GM12878 (cell line): ENCODE measurements at regions not wholly inside any gene's neighbourhood (a gene's known extent, or its start where the extent isn't known, plus 50 kb on each side); places are given as distances from the start of the nearest gene placed in this dataset.

Experiments
- ATAC-seq: fragments of 200-7000 bp; cut with Tn5 transposase; 3 replicates; pipeline ENCODE4 v1.9.1; 2020; ENCODE audit warnings: mild to moderate bottlenecking, moderate library complexity
- BruUV-seq: library from RNA; stranded (reverse); fragments of 400-500 nt; replicated peaks from 2 replicates; lab custom pipeline; 2021; lab: Mats Ljungman, UMichigan
- CTCF ChIA-PET: fragments of 300-600 bp; sonication (Branson Sonifier 250); formaldehyde crosslinking; extraction: SDS; loops from one replicate; lab custom pipeline; 2021; ENCODE audit warnings: inconsistent platforms; lab: Yijun Ruan, JAX
- POLR2A ChIA-PET: fragments of 350-600 bp; formaldehyde crosslinking; extraction: SDS; loops from one replicate; lab custom pipeline; 2021; ENCODE audit warnings: inconsistent platforms; lab: Charles Lee
- RAD21 ChIA-PET: fragments of 300-600 bp; sonication (Branson Sonifier 250); formaldehyde crosslinking; loops from one replicate; lab custom pipeline; 2023; ENCODE audit warnings: antibody characterized with exemption; ENCODE audit not compliant: unreplicated experiment; lab: Charles Lee
- SMC1A ChIA-PET: fragments of 300-600 bp; sonication (Branson Sonifier 250); formaldehyde crosslinking; loops from one replicate; lab custom pipeline; 2023; ENCODE audit not compliant: unreplicated experiment, uncharacterized antibody; lab: Charles Lee
- DNase-seq: peaks from one replicate; pipeline ENCODE4 v3.0.0-alpha.2; 2011; ENCODE audit warnings: low read depth, low spot score
- FAIRE-seq: peaks from 3 replicates; lab custom pipeline; 2011; peaks lifted over from hg19 to GRCh38; lab: Jason Lieb, UNC
- H2AFZ ChIP-seq: 2 replicates; pipeline ENCODE4 v1.6.0; 2011; ENCODE audit warnings: low read depth, low read length, control low read depth; ENCODE audit not compliant: control insufficient read depth
- H3K27ac ChIP-seq: 2 replicates; pipeline ENCODE4 v1.5.1; 2011; ENCODE audit warnings: control low read depth; ENCODE audit not compliant: control insufficient read depth, insufficient read depth
- H3K27me3 ChIP-seq, 2 experiments: replicated peaks in 1 of 2; 2 replicates each; pipeline versions ENCODE4 v1.6.0 to v1.6.1; 2011; ENCODE audit warnings: low read length in 1 of 2; ENCODE audit not compliant: control insufficient read depth in 2 of 2, insufficient read depth in 2 of 2
- H3K36me3 ChIP-seq, 2 experiments: 2 replicates each; pipeline ENCODE4 v1.5.1; 2011; ENCODE audit warnings: low read length in 1 of 2; ENCODE audit not compliant: control insufficient read depth in 2 of 2, insufficient read depth in 2 of 2
- H3K4me1 ChIP-seq: 2 replicates; pipeline ENCODE4 v1.6.1; 2011; ENCODE audit warnings: mild to moderate bottlenecking, low read length, moderate library complexity, mixed read lengths; ENCODE audit not compliant: control insufficient read depth, insufficient read depth
- H3K4me2 ChIP-seq: 2 replicates; pipeline ENCODE4 v1.6.0; 2011; ENCODE audit warnings: control low read depth; ENCODE audit not compliant: control insufficient read depth, insufficient read depth
- H3K4me3 ChIP-seq: fragments of 200-600 bp; sonication (generic); 2 replicates; pipeline ENCODE4 v1.5.1; 2016
- H3K79me2 ChIP-seq: 2 replicates; pipeline ENCODE4 v1.6.0; 2011; ENCODE audit warnings: low read length; ENCODE audit not compliant: control insufficient read depth, insufficient read depth
- H3K9ac ChIP-seq: 2 replicates; pipeline ENCODE4 v1.8.0; 2011; ENCODE audit warnings: low read length, control low read depth, mixed read lengths; ENCODE audit not compliant: control insufficient read depth, insufficient read depth
- H3K9me3 ChIP-seq: replicated peaks from 3 replicates; pipeline ENCODE4 v1.5.1; 2011; ENCODE audit warnings: mild to moderate bottlenecking, low read length; ENCODE audit not compliant: control insufficient read depth, insufficient read depth
- H4K20me1 ChIP-seq: 2 replicates; pipeline ENCODE4 v1.6.0; 2011; ENCODE audit not compliant: control insufficient read depth, insufficient read depth
- CTCF ChIP-seq, 3 experiments: IDR thresholded peaks in 2 of 3; conservative IDR thresholded peaks in 1 of 3; 2 replicates each; pipeline ENCODE4 v1.5.1; 2011; ENCODE audit warnings: low read depth in 3 of 3, low read length in 3 of 3, mild to moderate bottlenecking in 3 of 3, control low read depth in 2 of 3, moderate library complexity in 2 of 3, inconsistent platforms in 1 of 3, mixed read lengths in 1 of 3; ENCODE audit not compliant: control insufficient read depth in 2 of 3, insufficient read depth in 1 of 3; ENCODE audit errors: extremely low read depth in 1 of 3
- EGR1 ChIP-seq, 2 experiments: IDR thresholded peaks; 1 replicate in 1 of 2; 2 replicates in 1 of 2; pipeline ENCODE4 v1.6.1; 2011 to 2012; ENCODE audit warnings: low read depth in 2 of 2, low read length in 2 of 2, borderline replicate concordance in 1 of 2, mild to moderate bottlenecking in 1 of 2, moderate library complexity in 1 of 2
- ESRRA ChIP-seq: IDR thresholded peaks from 2 replicates; pipeline ENCODE4 v1.6.1; 2012; ENCODE audit warnings: mild to moderate bottlenecking, low read length, improper control_type of control experiment
- GABPA ChIP-seq: IDR thresholded peaks from 2 replicates; pipeline ENCODE4 v1.6.1; 2014; ENCODE audit warnings: antibody characterized with exemption, low read depth, mild to moderate bottlenecking, inconsistent platforms
- HCFC1 ChIP-seq: fragments of 150-350 bp; IDR thresholded peaks from 2 replicates; pipeline ENCODE4 v1.6.1; 2014; ENCODE audit warnings: low read length
- HDGF ChIP-seq: fragments of 450-650 bp; IDR thresholded peaks from 2 replicates; pipeline ENCODE4 v1.6.1; 2016; ENCODE audit warnings: antibody characterized with exemption
- IRF3 ChIP-seq: fragments of 450-650 bp; IDR thresholded peaks from 2 replicates; pipeline ENCODE4 v1.6.1; 2014; ENCODE audit warnings: mild to moderate bottlenecking
- JUNB ChIP-seq: IDR thresholded peaks from 2 replicates; pipeline ENCODE4 v1.6.1; 2016; ENCODE audit warnings: antibody characterized with exemption, mild to moderate bottlenecking
- KAT2A ChIP-seq: conservative IDR thresholded peaks from 2 replicates; pipeline ENCODE4 v1.6.1; 2011; ENCODE audit warnings: low read depth, low read length; ENCODE audit not compliant: control insufficient read depth
- MEF2B ChIP-seq: fragments of 450-650 bp; IDR thresholded peaks from 2 replicates; pipeline ENCODE4 v1.6.1; 2018; ENCODE audit warnings: mild to moderate bottlenecking, moderate library complexity; ENCODE audit not compliant: partially characterized antibody, poor library complexity, severe bottlenecking
- MLLT1 ChIP-seq: fragments of 450-650 bp; IDR thresholded peaks from 2 replicates; pipeline ENCODE4 v1.6.1; 2016; ENCODE audit warnings: mild to moderate bottlenecking
- RBBP5 ChIP-seq: fragments of 200-600 bp; sonication (generic); conservative IDR thresholded peaks from 2 replicates; pipeline ENCODE4 v1.6.1; 2016
- SRF ChIP-seq, 2 experiments: IDR thresholded peaks; 2 replicates each; pipeline ENCODE4 v1.6.1; 2011; ENCODE audit warnings: low read depth in 2 of 2, low read length in 2 of 2, mild to moderate bottlenecking in 1 of 2, moderate library complexity in 1 of 2
- SUZ12 ChIP-seq: fragments of 200-600 bp; sonication (generic); IDR thresholded peaks from one replicate; pipeline ENCODE4 v1.6.1; 2018; ENCODE audit warnings: antibody characterized with exemption, mild to moderate bottlenecking; ENCODE audit not compliant: unreplicated experiment
- ZBTB40 ChIP-seq: fragments of 450-650 bp; IDR thresholded peaks from 2 replicates; pipeline ENCODE4 v1.6.1; 2016; ENCODE audit warnings: mild to moderate bottlenecking, moderate library complexity, borderline replicate concordance
- ZNF274 ChIP-seq: IDR thresholded peaks from one replicate; pipeline ENCODE4 v1.8.0; 2011; ENCODE audit not compliant: insufficient read length, insufficient read depth
- WGBS: methylation state at CpG from one replicate; pipeline ENCODE4 v1.1.6; 2016; ENCODE audit warnings: low lambda C conversion rate; ENCODE audit not compliant: insufficient replicate concordance, insufficient coverage; ENCODE audit errors: missing lambda C conversion rate; 5-methylcytosine and 5-hydroxymethylcytosine counted together
- in situ Hi-C: fragments of 300-500 bp; cut with MboI; formaldehyde crosslinking; loops from 9 replicates; pipeline ENCODE4 v1.14.3; 2018; ENCODE audit warnings: mixed read lengths
- intact Hi-C: fragments of 100-400 bp; cut with micrococcal nuclease; formaldehyde crosslinking; loops from one replicate; pipeline ENCODE4 v1.14.2; 2022; ENCODE audit not compliant: unreplicated experiment

- ATAC-seq (no peak), FAIRE-seq (no peak), DNase-seq (no peak)
- no peak overlapping the region for H3K4me2 ChIP-seq
- no peaks in the 10 kb centered on the region for H3K27me3 ChIP-seq
- H3K9ac ChIP-seq = no peak overlapping the region
- no peaks in the 10 kb centered on the region for H3K36me3 ChIP-seq
- in situ Hi-C loops = no loop called here
- 75% methylated on average over 1 of the region's 1 CpG for WGBS
- no peak overlapping the region for H3K27ac ChIP-seq
- intact Hi-C loops = no loop called here
- H3K79me2 ChIP-seq = no peaks in the 10 kb centered on the region
- SMC1A ChIA-PET = interaction anchor here (1.1 to 1.6 kb wide), 4 partner anchors 9 to 156 kb away, joined by 3 to 4 read pairs (median 4); no protein-coding TSS in a partner anchor
- BruUV-seq = no TSS peak
- H3K4me3 ChIP-seq = no peak overlapping the region
- CTCF ChIA-PET = interaction anchor here (1.0 to 2.7 kb wide), 8 partner anchors 11 to 227 kb away, joined by 3 to 12 read pairs (median 6); no protein-coding TSS in a partner anchor
- H2AFZ ChIP-seq = no peak overlapping the region
- H3K4me1 ChIP-seq = no peaks in the 10 kb centered on the region
- no peaks in the 10 kb centered on the region; the same call in 2 of the 3 replicates for H3K9me3 ChIP-seq
- H4K20me1 ChIP-seq = no peaks in the 10 kb centered on the region
- RAD21 ChIA-PET = no interaction called here
- POLR2A ChIA-PET = no interaction called here
- no peak for TF ChIP-seq SUZ12
- no peak for TF ChIP-seq MLLT1
- TF ChIP-seq CTCF (IDR thresholded peaks at IDR 0.05 in 2 of 3, conservative IDR thresholded peaks at IDR 0.05 in 1 of 3; ENCODE audit: control insufficient read depth in 2 of 3, extremely low read depth in 1 of 3, insufficient read depth in 1 of 3, low read depth in 3 of 3, low read length in 3 of 3) = no peak
- TF ChIP-seq ZNF274 = no peak
- TF ChIP-seq SRF (IDR thresholded peaks at IDR 0.05; ENCODE audit: low read depth in 2 of 2, low read length in 2 of 2) = no peak
- TF ChIP-seq MEF2B = no peak
- no peak for TF ChIP-seq EGR1 (IDR thresholded peaks at IDR 0.05; ENCODE audit: borderline replicate concordance in 1 of 2, low read depth in 2 of 2, low read length in 2 of 2)
- no peak for TF ChIP-seq RBBP5
- no peak for TF ChIP-seq KAT2A
- no peak for TF ChIP-seq HCFC1
- no peak for TF ChIP-seq HDGF
- no peak for TF ChIP-seq GABPA
- TF ChIP-seq ESRRA = no peak
- no peak for TF ChIP-seq IRF3
- TF ChIP-seq JUNB = no peak
- no peak for TF ChIP-seq ZBTB40
Measured at GRCh38 chr1:157352817-157353408, 199.4 kb downstream of the FCRL5 start.
